ENCODE measurements at regions not wholly inside any gene's neighbourhood (a gene's known extent, or its start where the extent isn't known, plus 50 kb on each side); places are given as distances from the start of the nearest gene placed in this dataset.

GRCh38 chrX:69357317-69357716 is 146.8 kb upstream of the NALF2 start:
- FAIRE-seq: no peak
- 51 to 65% (median 52%) methylated on average over 2 of the region's 2 CpGs for WGBS, 3 donors
- no peak for DNase-seq

GRCh38 chrX:69324851-69325250 is 159.6 kb upstream of the PJA1 start:
- DNase-seq (no peak), FAIRE-seq (no peak)
- 40 to 58% (median 47%) methylated on average over 2 of the region's 2 CpGs for WGBS, 3 donors

More at GRCh38 chrX:69357317-69357716, 146.8 kb upstream of the NALF2 start:
- Histone ChIP-seq H3K36me3 (ENCODE audit: control insufficient read depth in 3 of 3, insufficient read depth in 2 of 3, low read depth in 1 of 3, low read length in 3 of 3) (no peaks in the 10 kb centered on the region), H3K4me3 (ENCODE audit: low read depth in 1 of 3, low read length in 3 of 3) (no peak overlapping the region), H3K9me3 (ENCODE audit: control insufficient read depth in 2 of 2, insufficient read depth in 1 of 2, low read depth in 1 of 2, low read length in 1 of 2) (no peaks in the 10 kb centered on the region), H3K27ac (ENCODE audit: low read depth in 1 of 3, low read length in 2 of 3) (no peak overlapping the region), H3K4me1 (ENCODE audit: control insufficient read depth in 3 of 3, insufficient read depth in 2 of 3, low read depth in 1 of 3, low read length in 2 of 3) (no peaks in the 10 kb centered on the region), H3K27me3 (ENCODE audit: control insufficient read depth in 3 of 3, insufficient read depth in 3 of 3, low read length in 3 of 3) (no peaks in the 10 kb centered on the region)

GRCh38 chrX:69323786-69324720 is 158.8 kb upstream of the PJA1 start:
- FAIRE-seq: no peak
- Histone ChIP-seq H3K27me3 (ENCODE audit: control insufficient read depth in 3 of 3, insufficient read depth in 3 of 3, low read length in 3 of 3) (no peaks in the 10 kb centered on the region), H3K9me3 (ENCODE audit: control insufficient read depth in 2 of 2, insufficient read depth in 1 of 2, low read depth in 1 of 2, low read length in 1 of 2) (no peaks in the 10 kb centered on the region), H3K4me1 (ENCODE audit: control insufficient read depth in 3 of 3, insufficient read depth in 2 of 3, low read depth in 1 of 3, low read length in 2 of 3) (no peaks in the 10 kb centered on the region), H3K4me3 (ENCODE audit: low read depth in 1 of 3, low read length in 3 of 3) (no peak overlapping the region), H3K36me3 (ENCODE audit: control insufficient read depth in 3 of 3, insufficient read depth in 2 of 3, low read depth in 1 of 3, low read length in 3 of 3) (no peaks in the 10 kb centered on the region), H3K27ac (ENCODE audit: low read depth in 1 of 3, low read length in 2 of 3) (no peak overlapping the region)
- WGBS, 3 donors: 61 to 81% (median 70%) methylated on average over 8 to 9 of the region's 9 CpGs
- DNase-seq: no peak

More at GRCh38 chrX:69324851-69325250, 159.6 kb upstream of the PJA1 start:
- no peak overlapping the region for H3K27ac ChIP-seq (ENCODE audit: low read depth in 1 of 3, low read length in 2 of 3)
- H3K4me1 ChIP-seq (ENCODE audit: control insufficient read depth in 3 of 3, insufficient read depth in 2 of 3, low read depth in 1 of 3, low read length in 2 of 3): no peaks in the 10 kb centered on the region
- no peaks in the 10 kb centered on the region for H3K27me3 ChIP-seq (ENCODE audit: control insufficient read depth in 3 of 3, insufficient read depth in 3 of 3, low read length in 3 of 3)
- no peaks in the 10 kb centered on the region for H3K36me3 ChIP-seq (ENCODE audit: control insufficient read depth in 3 of 3, insufficient read depth in 2 of 3, low read depth in 1 of 3, low read length in 3 of 3)
- no peak overlapping the region for H3K4me3 ChIP-seq (ENCODE audit: low read depth in 1 of 3, low read length in 3 of 3)
- H3K9me3 ChIP-seq (ENCODE audit: control insufficient read depth in 2 of 2, insufficient read depth in 1 of 2, low read depth in 1 of 2, low read length in 1 of 2): no peaks in the 10 kb centered on the region

DNA sequence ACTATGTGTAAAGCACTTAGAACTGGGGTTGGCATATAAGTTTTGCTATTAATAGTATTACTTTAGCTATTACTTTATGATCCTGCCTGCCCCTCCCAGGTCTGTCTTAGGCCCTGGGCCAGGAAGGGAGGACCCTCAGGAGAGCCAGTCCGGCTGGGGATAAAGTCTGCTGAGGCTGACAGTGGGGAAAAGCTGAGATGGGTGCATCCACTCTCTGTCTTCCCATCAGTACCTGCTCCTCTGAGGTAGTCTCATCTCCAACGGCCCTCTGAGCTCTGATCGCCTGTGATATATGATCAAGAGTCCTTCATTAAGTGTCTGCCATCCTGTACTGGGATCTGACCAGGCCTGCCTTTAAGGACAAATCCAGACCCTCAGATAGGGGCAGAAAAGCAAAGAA is 156.5 kb upstream of the PJA1 start:
- WGBS, 3 donors: 33 to 58% (median 44%) methylated on average over 3 of the region's 3 CpGs
- no peak overlapping the region for H3K27ac ChIP-seq (ENCODE audit: low read depth in 1 of 3, low read length in 2 of 3)
- DNase-seq (no peak), FAIRE-seq (no peak)
- no peaks in the 10 kb centered on the region for H3K9me3 ChIP-seq (ENCODE audit: control insufficient read depth in 2 of 2, insufficient read depth in 1 of 2, low read depth in 1 of 2, low read length in 1 of 2)
- no peak overlapping the region for H3K4me3 ChIP-seq (ENCODE audit: low read depth in 1 of 3, low read length in 3 of 3)
- no peaks in the 10 kb centered on the region for H3K36me3 ChIP-seq (ENCODE audit: control insufficient read depth in 3 of 3, insufficient read depth in 2 of 3, low read depth in 1 of 3, low read length in 3 of 3)
- peaks cover 0 to 17% (median 0%) of the 10 kb centered on the region in 3 donors for H3K4me1 ChIP-seq (ENCODE audit: control insufficient read depth in 3 of 3, insufficient read depth in 2 of 3, low read depth in 1 of 3, low read length in 2 of 3)
- no peaks in the 10 kb centered on the region for H3K27me3 ChIP-seq (ENCODE audit: control insufficient read depth in 3 of 3, insufficient read depth in 3 of 3, low read length in 3 of 3)

DNA sequence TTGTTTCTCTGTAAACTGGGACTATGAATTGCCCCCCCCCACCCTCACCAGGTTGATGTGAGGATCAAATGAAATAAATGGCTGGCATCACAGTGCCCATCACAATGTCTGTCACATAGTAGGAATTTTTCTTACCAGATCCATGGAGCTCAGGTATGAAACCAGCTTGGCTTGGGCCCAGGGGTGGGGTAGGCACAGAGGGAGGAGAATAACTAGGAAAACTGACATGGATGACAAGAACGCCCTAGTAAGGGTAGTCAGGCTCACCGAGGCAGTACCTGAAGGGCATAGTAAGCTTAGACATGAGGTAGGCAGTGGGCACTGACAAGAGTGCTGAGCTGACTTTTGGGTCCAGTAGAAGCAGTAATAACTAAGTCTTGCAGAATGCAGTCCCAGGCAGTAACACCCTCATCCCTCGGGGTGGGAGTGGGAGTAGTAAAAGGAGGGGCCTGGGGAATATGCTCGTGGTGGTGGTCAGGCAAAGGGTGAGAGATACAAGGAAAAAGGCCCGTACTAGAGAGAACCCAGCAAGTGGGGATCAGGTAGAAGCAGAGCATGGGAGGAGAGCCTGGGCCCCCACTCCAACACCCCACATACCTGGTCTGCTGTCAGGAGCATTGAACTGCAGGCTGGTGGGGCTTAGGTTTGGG is 155.9 kb upstream of the PJA1 start:
- Histone ChIP-seq H3K27ac (ENCODE audit: low read depth in 1 of 3, low read length in 2 of 3) (no peak overlapping the region), H3K9me3 (ENCODE audit: control insufficient read depth in 2 of 2, insufficient read depth in 1 of 2, low read depth in 1 of 2, low read length in 1 of 2) (no peaks in the 10 kb centered on the region), H3K27me3 (ENCODE audit: control insufficient read depth in 3 of 3, insufficient read depth in 3 of 3, low read length in 3 of 3) (no peaks in the 10 kb centered on the region), H3K4me3 (ENCODE audit: low read depth in 1 of 3, low read length in 3 of 3) (no peak overlapping the region), H3K4me1 (ENCODE audit: control insufficient read depth in 3 of 3, insufficient read depth in 2 of 3, low read depth in 1 of 3, low read length in 2 of 3) (peaks cover 0 to 17% (median 0%) of the 10 kb centered on the region in 3 donors), H3K36me3 (ENCODE audit: control insufficient read depth in 3 of 3, insufficient read depth in 2 of 3, low read depth in 1 of 3, low read length in 3 of 3) (no peaks in the 10 kb centered on the region)
- DNase-seq: no peak
- WGBS, 3 donors: 62 to 91% (median 70%) methylated on average over 5 of the region's 5 CpGs
- no peak for FAIRE-seq

- no peak for FAIRE-seq
- DNase-seq: no peak
- WGBS, 3 donors: 25 to 58% (median 38%) methylated on average over 1 of the region's 1 CpG
These were observed 154.9 kb upstream of the PJA1 start for GRCh38 chrX:69320116-69320515.

GRCh38 chrX:69319376-69319775 is 154.1 kb upstream of the PJA1 start:
- FAIRE-seq: no peak
- H3K27me3 ChIP-seq (ENCODE audit: control insufficient read depth in 3 of 3, insufficient read depth in 3 of 3, low read length in 3 of 3): peaks cover 0 to 4% (median 0%) of the 10 kb centered on the region in 3 donors
- no peak overlapping the region for H3K4me3 ChIP-seq (ENCODE audit: low read depth in 1 of 3, low read length in 3 of 3)
- no peaks in the 10 kb centered on the region for H3K36me3 ChIP-seq (ENCODE audit: control insufficient read depth in 3 of 3, insufficient read depth in 2 of 3, low read depth in 1 of 3, low read length in 3 of 3)
- no peaks in the 10 kb centered on the region for H3K9me3 ChIP-seq (ENCODE audit: control insufficient read depth in 2 of 2, insufficient read depth in 1 of 2, low read depth in 1 of 2, low read length in 1 of 2)
- no peak for DNase-seq
- peaks cover 0 to 17% (median 0%) of the 10 kb centered on the region in 3 donors for H3K4me1 ChIP-seq (ENCODE audit: control insufficient read depth in 3 of 3, insufficient read depth in 2 of 3, low read depth in 1 of 3, low read length in 2 of 3)
- H3K27ac ChIP-seq (ENCODE audit: low read depth in 1 of 3, low read length in 2 of 3): no peak overlapping the region
- 83 to 93% (median 87%) methylated on average over 4 to 7 of the region's 7 CpGs for WGBS, 3 donors

More at GRCh38 chrX:69320116-69320515, 154.9 kb upstream of the PJA1 start:
- no peaks in the 10 kb centered on the region for H3K27me3 ChIP-seq (ENCODE audit: control insufficient read depth in 3 of 3, insufficient read depth in 3 of 3, low read length in 3 of 3)
- no peak overlapping the region for H3K4me3 ChIP-seq (ENCODE audit: low read depth in 1 of 3, low read length in 3 of 3)
- H3K36me3 ChIP-seq (ENCODE audit: control insufficient read depth in 3 of 3, insufficient read depth in 2 of 3, low read depth in 1 of 3, low read length in 3 of 3): no peaks in the 10 kb centered on the region
- peaks cover 0 to 17% (median 0%) of the 10 kb centered on the region in 3 donors for H3K4me1 ChIP-seq (ENCODE audit: control insufficient read depth in 3 of 3, insufficient read depth in 2 of 3, low read depth in 1 of 3, low read length in 2 of 3)
- no peaks in the 10 kb centered on the region for H3K9me3 ChIP-seq (ENCODE audit: control insufficient read depth in 2 of 2, insufficient read depth in 1 of 2, low read depth in 1 of 2, low read length in 1 of 2)
- H3K27ac ChIP-seq (ENCODE audit: low read depth in 1 of 3, low read length in 2 of 3): no peak overlapping the region

GRCh38 chrX:69318651-69319340 is 153.5 kb upstream of the PJA1 start:
- Histone ChIP-seq H3K4me1 (ENCODE audit: control insufficient read depth in 3 of 3, insufficient read depth in 2 of 3, low read depth in 1 of 3, low read length in 2 of 3) (peaks cover 0 to 17% (median 0%) of the 10 kb centered on the region in 3 donors), H3K27ac (ENCODE audit: low read depth in 1 of 3, low read length in 2 of 3) (no peak overlapping the region), H3K36me3 (ENCODE audit: control insufficient read depth in 3 of 3, insufficient read depth in 2 of 3, low read depth in 1 of 3, low read length in 3 of 3) (no peaks in the 10 kb centered on the region), H3K9me3 (ENCODE audit: control insufficient read depth in 2 of 2, insufficient read depth in 1 of 2, low read depth in 1 of 2, low read length in 1 of 2) (no peaks in the 10 kb centered on the region), H3K27me3 (ENCODE audit: control insufficient read depth in 3 of 3, insufficient read depth in 3 of 3, low read length in 3 of 3) (peaks cover 0 to 4% (median 0%) of the 10 kb centered on the region in 3 donors), H3K4me3 (ENCODE audit: low read depth in 1 of 3, low read length in 3 of 3) (no peak overlapping the region)
- 82 to 100% (median 88%) methylated on average over 4 to 5 of the region's 5 CpGs for WGBS, 3 donors
- no peak for DNase-seq
- FAIRE-seq: no peak
